Muscle of back (tissue), 3 donors: ENCODE measurements at regions not wholly inside any gene's neighbourhood (a gene's known extent, or its start where the extent isn't known, plus 50 kb on each side); places are given as distances from the start of the nearest gene placed in this dataset.

Source experiments
- DNase-seq, 3 donors: peaks; one replicate each; pipeline versions ENCODE4 v3.0.0 to v3.0.0-alpha.2; 2013

- DNase-seq: no peak
Observed at GRCh38 chr6:79776076-79776475, 144.9 kb downstream of the SH3BGRL2 start.

GRCh38 chr6:79775222-79775621 is 144.1 kb downstream of the SH3BGRL2 start:
- no peak for DNase-seq

- DNase-seq: no peak
Observed at GRCh38 chr6:79764747-79765146, 133.6 kb downstream of the SH3BGRL2 start.

- DNase-seq: no peak
Observed at GRCh38 chr6:79763301-79763700, 132.2 kb downstream of the SH3BGRL2 start.

- DNase-seq: no peak
Observed at GRCh38 chr6:79762370-79762769, 131.2 kb downstream of the SH3BGRL2 start.

GRCh38 chr6:79756496-79756895 is 125.4 kb downstream of the SH3BGRL2 start:
- DNase-seq: no peak

- peak in 1 of 3 donors; percentile 10 for DNase-seq
Observed at GRCh38 chr6:79755967-79756366, 124.8 kb downstream of the SH3BGRL2 start.
